Esophagus muscularis mucosa (tissue), 3 donors: ENCODE measurements at regions not wholly inside any gene's neighbourhood (a gene's known extent, or its start where the extent isn't known, plus 50 kb on each side); places are given as distances from the start of the nearest gene placed in this dataset.

Experiments used
- POLR2A ChIP-seq: fragments of 450-650 bp; IDR thresholded peaks from one replicate; pipeline ENCODE4 v1.6.1; 2017; ENCODE audit warnings: antibody characterized with exemption, moderate library complexity, mild to moderate bottlenecking, low read depth
- TF ChIP-seq, protein P1 (sequence below), 3 experiments: fragments of 200-600 bp in 2 of 3; fragments of 450-650 bp in 1 of 3; sonication (generic) in 2 of 3; IDR thresholded peaks; one replicate each; pipeline ENCODE4 v1.5.1; 2017 to 2019; ENCODE audit warnings: antibody characterized with exemption in 3 of 3, mild to moderate bottlenecking in 2 of 3, moderate library complexity in 1 of 3

DNA sequence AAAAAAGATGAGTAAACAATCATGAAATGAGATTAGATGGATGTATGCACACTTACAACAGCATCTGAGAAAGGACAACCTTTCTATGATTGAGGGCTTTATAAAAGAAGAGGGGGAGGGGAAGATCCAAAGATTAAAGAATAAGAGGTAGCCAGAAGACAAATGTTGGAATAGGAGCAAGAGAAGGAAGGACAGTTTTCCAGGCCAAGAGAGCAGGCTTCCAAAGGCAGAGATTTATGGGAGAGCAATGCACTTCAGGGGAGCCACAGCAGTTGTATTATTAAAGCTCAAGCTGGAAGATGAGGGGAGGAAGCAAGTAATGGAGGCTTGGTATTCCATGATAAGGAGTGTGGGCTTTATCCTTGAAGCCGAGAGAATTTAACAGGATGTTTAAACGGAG lies 110.3 kb upstream of the PTPN13 start:
- TF ChIP-seq, protein P1, sequence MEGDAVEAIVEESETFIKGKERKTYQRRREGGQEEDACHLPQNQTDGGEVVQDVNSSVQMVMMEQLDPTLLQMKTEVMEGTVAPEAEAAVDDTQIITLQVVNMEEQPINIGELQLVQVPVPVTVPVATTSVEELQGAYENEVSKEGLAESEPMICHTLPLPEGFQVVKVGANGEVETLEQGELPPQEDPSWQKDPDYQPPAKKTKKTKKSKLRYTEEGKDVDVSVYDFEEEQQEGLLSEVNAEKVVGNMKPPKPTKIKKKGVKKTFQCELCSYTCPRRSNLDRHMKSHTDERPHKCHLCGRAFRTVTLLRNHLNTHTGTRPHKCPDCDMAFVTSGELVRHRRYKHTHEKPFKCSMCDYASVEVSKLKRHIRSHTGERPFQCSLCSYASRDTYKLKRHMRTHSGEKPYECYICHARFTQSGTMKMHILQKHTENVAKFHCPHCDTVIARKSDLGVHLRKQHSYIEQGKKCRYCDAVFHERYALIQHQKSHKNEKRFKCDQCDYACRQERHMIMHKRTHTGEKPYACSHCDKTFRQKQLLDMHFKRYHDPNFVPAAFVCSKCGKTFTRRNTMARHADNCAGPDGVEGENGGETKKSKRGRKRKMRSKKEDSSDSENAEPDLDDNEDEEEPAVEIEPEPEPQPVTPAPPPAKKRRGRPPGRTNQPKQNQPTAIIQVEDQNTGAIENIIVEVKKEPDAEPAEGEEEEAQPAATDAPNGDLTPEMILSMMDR (IDR thresholded peaks at IDR 0.05): no peak
- no peak for TF ChIP-seq POLR2A
